HL-60 (cell line): ENCODE measurements at regions not wholly inside any gene's neighbourhood (a gene's known extent, or its start where the extent isn't known, plus 50 kb on each side); places are given as distances from the start of the nearest gene placed in this dataset.

Experiments used
- CTCF ChIP-seq: IDR thresholded peaks from one replicate; pipeline ENCODE4 v1.5.1; 2011; ENCODE audit warnings: low read length, control low read depth, inconsistent platforms; ENCODE audit not compliant: insufficient read depth
- GABPA ChIP-seq: IDR thresholded peaks from 2 replicates; pipeline ENCODE4 v1.6.1; 2012; ENCODE audit warnings: low read depth
- POLR2AphosphoS5 ChIP-seq: IDR thresholded peaks from 2 replicates; pipeline ENCODE4 v1.6.1; 2012; ENCODE audit warnings: low read depth
- REST ChIP-seq: IDR thresholded peaks from 2 replicates; pipeline ENCODE4 v1.6.1; 2012; ENCODE audit warnings: low read depth; ENCODE audit not compliant: insufficient replicate concordance
- SPI1 ChIP-seq: IDR thresholded peaks from 2 replicates; pipeline ENCODE4 v1.6.1; 2012; ENCODE audit warnings: low read depth, mild to moderate bottlenecking, borderline replicate concordance

- TF ChIP-seq POLR2AphosphoS5 (no peak), CTCF (no peak), GABPA (no peak), REST (no peak), SPI1 (no peak)
Measured at GRCh38 chrX:768596-768995, 138.0 kb downstream of the SHOX start.
